A673 (cell line): ENCODE measurements at regions not wholly inside any gene's neighbourhood (a gene's known extent, or its start where the extent isn't known, plus 50 kb on each side); places are given as distances from the start of the nearest gene placed in this dataset.

Experiments
- BruUV-seq: library from RNA; stranded (reverse); fragments of 400-500 nt; replicated peaks from 2 replicates; lab custom pipeline; 2021; lab: Mats Ljungman, UMichigan
- CTCF ChIA-PET: fragments of 300-600 bp; sonication (Branson Sonifier 250); formaldehyde crosslinking; loops from one replicate; lab custom pipeline; 2022; ENCODE audit warnings: antibody characterized with exemption; lab: Charles Lee
- POLR2A ChIA-PET: fragments of 300-600 bp; sonication (Branson Sonifier 250); formaldehyde crosslinking; loops from one replicate; lab custom pipeline; 2022; ENCODE audit warnings: antibody characterized with exemption; ENCODE audit not compliant: low non-redundant PET; lab: Charles Lee
- DNase-seq: peaks from one replicate; pipeline ENCODE4 v3.0.0-alpha.2; 2015; ENCODE audit warnings: low spot score
- H3K27ac ChIP-seq: fragments of 200-600 bp; sonication (generic); 2 replicates; pipeline ENCODE4 v1.5.1; 2016; ENCODE audit warnings: mixed run types, low read depth, mild to moderate bottlenecking, mixed read lengths, antibody characterized with exemption, low read length; ENCODE audit not compliant: poor library complexity, severe bottlenecking
- H3K27me3 ChIP-seq: fragments of 200-600 bp; sonication (generic); replicated peaks from 2 replicates; pipeline ENCODE4 v1.6.1; 2017; ENCODE audit warnings: mixed run types, low read depth, mild to moderate bottlenecking, mixed read lengths, antibody characterized with exemption, low read length; ENCODE audit not compliant: insufficient read depth, poor library complexity
- H3K36me3 ChIP-seq: fragments of 200-600 bp; sonication (generic); 2 replicates; pipeline ENCODE4 v1.6.1; 2016; ENCODE audit warnings: mixed run types, mild to moderate bottlenecking, mixed read lengths, antibody characterized with exemption, low read length; ENCODE audit not compliant: insufficient read depth, poor library complexity, severe bottlenecking
- H3K4me1 ChIP-seq: fragments of 200-600 bp; sonication (generic); 2 replicates; pipeline ENCODE4 v1.6.1; 2017; ENCODE audit warnings: mixed run types, mild to moderate bottlenecking, mixed read lengths, antibody characterized with exemption, low read length; ENCODE audit not compliant: insufficient read depth, poor library complexity, severe bottlenecking
- H3K4me3 ChIP-seq: fragments of 200-600 bp; sonication (generic); 2 replicates; pipeline ENCODE4 v1.5.1; 2016; ENCODE audit warnings: low read depth, mixed run types, mild to moderate bottlenecking, mixed read lengths, low read length; ENCODE audit not compliant: poor library complexity, severe bottlenecking
- H3K9me3 ChIP-seq: fragments of 200-600 bp; sonication (generic); 2 replicates; pipeline ENCODE4 v1.6.1; 2016; ENCODE audit warnings: mixed run types, low read depth, mild to moderate bottlenecking, mixed read lengths, antibody characterized with exemption, low read length; ENCODE audit not compliant: poor library complexity, severe bottlenecking
- CTCF ChIP-seq: fragments of 300-800, 200-600 bp; sonication (generic); conservative IDR thresholded peaks from 2 replicates; pipeline ENCODE4 v1.5.1; 2017; ENCODE audit warnings: low read depth, mild to moderate bottlenecking, antibody characterized with exemption, low read length, moderate library complexity, mixed read lengths
- EZH2 ChIP-seq: fragments of 200-600 bp; sonication (generic); IDR thresholded peaks from 2 replicates; pipeline ENCODE4 v1.6.1; 2017; ENCODE audit warnings: borderline replicate concordance, low read depth, mild to moderate bottlenecking, mixed read lengths, antibody characterized with exemption, low read length; ENCODE audit not compliant: poor library complexity, severe bottlenecking
- intact Hi-C: fragments of 100-400 bp; cut with micrococcal nuclease; formaldehyde crosslinking; loops from one replicate; pipeline ENCODE4 v1.10.0; 2022; ENCODE audit not compliant: unreplicated experiment

GRCh38 chr3:26449996-26450395 is 172.6 kb upstream of the LRRC3B start:
- H3K9me3 ChIP-seq = no peaks in the 10 kb centered on the region
- H3K27me3 ChIP-seq = no peaks in the 10 kb centered on the region
- no peaks in the 10 kb centered on the region for H3K4me1 ChIP-seq
- intact Hi-C loops = no loop called here
- H3K36me3 ChIP-seq = no peaks in the 10 kb centered on the region
- ChIA-PET CTCF (no interaction called here), POLR2A (no interaction called here)
- no TSS peak for BruUV-seq
- H3K4me3 ChIP-seq = no peak overlapping the region
- no peak for DNase-seq
- TF ChIP-seq EZH2 (no peak), CTCF (no peak)
- no peak overlapping the region for H3K27ac ChIP-seq

DNA sequence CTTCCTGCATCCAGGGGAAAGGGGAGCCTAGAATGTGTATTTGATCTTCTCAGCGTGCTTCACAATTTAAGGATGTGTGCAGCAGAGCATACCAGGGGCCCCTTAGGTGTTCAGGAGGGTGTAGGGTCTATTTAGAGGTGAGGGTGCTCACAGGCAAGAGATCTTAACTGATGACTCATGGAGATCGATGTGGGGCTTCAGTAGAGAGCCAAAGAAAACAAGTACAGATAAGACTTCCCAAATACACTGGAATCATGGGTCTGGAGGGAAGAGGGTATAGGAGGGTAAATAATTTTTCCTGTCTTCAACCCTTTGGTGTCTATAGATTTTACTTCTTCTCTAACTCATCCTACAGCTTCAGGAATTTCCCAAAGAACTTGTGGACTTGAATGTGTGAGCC is 170.2 kb upstream of the LRRC3B start:
- DNase-seq = no peak
- Histone ChIP-seq H3K27me3 (no peaks in the 10 kb centered on the region), H3K36me3 (no peaks in the 10 kb centered on the region), H3K27ac (no peak overlapping the region), H3K4me1 (no peaks in the 10 kb centered on the region), H3K9me3 (no peaks in the 10 kb centered on the region), H3K4me3 (no peak overlapping the region)
- TF ChIP-seq CTCF = no peak
- TF ChIP-seq EZH2 = no peak
- intact Hi-C loops = no loop called here
- no TSS peak for BruUV-seq
- ChIA-PET POLR2A (no interaction called here), CTCF (no interaction called here)

- TF ChIP-seq CTCF = no peak
- no peak for TF ChIP-seq EZH2
- no peak overlapping the region for H3K4me3 ChIP-seq
- no peaks in the 10 kb centered on the region for H3K27me3 ChIP-seq
- ChIA-PET CTCF (no interaction called here), POLR2A (no interaction called here)
- H3K36me3 ChIP-seq = no peaks in the 10 kb centered on the region
- peaks cover 28% of the 10 kb centered on the region for H3K9me3 ChIP-seq
- no TSS peak for BruUV-seq
- no peak overlapping the region for H3K27ac ChIP-seq
- intact Hi-C loops = no loop called here
- DNase-seq = no peak
- H3K4me1 ChIP-seq = no peaks in the 10 kb centered on the region
These were observed 161.6 kb upstream of the LRRC3B start for GRCh38 chr3:26460985-26461384.
